Head of caudate nucleus (tissue), 42 donors: ENCODE measurements at regions not wholly inside any gene's neighbourhood (a gene's known extent, or its start where the extent isn't known, plus 50 kb on each side); places are given as distances from the start of the nearest gene placed in this dataset.

Experiments used
- DNase-seq, 42 donors: peaks; one replicate each; pipeline versions ENCODE4 v3.0.0 to v3.0.0-alpha.2; 2020 to 2021; ENCODE audit warnings: mixed read lengths in 7 of 42
- intact Hi-C: fragments of 100-400 bp; cut with DNase I; formaldehyde crosslinking; loops from one replicate; pipeline ENCODE4 v1.15.0; 2022

DNA sequence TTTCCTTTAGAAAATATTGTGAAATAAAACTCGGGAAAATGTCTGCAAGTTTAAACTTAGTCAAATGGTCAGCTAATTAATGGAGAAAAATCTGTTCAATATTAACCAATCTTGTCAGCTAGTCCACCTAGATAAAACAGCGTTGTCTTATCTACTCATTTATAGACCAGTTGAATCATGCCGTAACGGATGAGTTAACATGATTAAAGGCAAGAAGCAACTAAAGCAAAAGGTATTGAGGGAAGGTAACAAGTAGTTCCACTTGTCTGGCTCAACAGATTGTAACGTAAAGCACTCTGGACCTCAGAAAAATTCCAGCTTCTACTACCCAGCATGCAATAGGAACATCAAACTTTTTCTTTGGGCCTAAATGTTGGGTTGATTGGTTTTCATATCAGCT, 958.2 kb downstream of the DIAPH3 start:
- DNase-seq, result no peak
- intact Hi-C loops, result no loop called here

DNA sequence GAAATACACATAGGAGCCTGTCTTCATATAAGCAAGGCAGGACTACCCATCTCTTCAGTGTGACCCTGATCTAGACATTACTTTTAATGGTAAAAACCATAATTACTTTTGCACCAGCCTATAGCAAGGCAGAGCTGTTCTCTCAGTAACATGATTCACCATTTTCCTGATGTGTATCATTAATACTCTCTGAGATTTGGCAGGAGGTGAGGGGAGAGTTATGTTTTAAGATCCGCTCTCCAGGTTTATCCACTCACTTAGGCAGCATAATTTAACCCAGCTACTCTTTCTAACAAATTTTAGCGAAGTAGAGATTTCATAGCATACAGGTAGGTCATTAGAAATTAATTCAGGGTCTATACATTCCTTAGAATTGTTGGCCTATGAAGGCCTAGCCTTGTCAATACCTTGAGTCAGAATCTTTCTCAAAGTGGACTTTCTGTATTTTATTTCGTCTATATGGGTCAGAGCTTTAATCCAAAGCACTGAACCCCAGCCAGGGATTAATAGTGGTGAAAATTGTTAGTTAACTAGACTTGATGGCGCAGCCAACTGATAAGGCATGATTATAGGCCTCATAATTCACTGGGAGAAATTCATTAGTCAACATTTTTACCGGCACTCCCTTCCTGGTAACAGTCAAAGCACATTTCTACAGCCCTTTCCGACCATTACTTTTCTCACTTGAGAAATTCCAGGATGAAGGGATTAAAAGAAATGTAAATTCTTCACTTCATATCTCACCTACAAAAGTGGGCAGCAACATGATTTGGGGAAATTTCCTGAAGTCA, 955.1 kb downstream of the DIAPH3 start:
- DNase-seq, result no peak
- intact Hi-C loops, result no loop called here

DNA sequence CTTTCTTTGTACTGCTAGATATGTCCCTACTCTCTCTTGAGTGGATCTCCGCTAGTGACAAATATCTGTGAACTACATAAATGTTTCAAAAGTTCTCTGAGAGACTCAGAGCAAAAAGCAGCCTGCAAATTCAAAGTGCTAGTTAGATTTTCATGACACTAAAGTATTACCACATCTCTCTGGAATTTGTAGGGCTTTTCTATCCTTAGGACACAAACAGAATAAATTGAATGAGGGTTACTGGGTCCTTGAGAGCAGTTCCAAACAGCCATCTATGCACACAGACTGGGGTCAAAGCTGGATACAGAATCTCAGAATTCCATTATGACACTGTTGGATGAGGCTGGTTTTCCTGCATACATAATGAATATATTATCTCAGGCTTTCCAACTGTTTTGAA, 953.2 kb downstream of the DIAPH3 start:
- DNase-seq, result no peak
- intact Hi-C loops, result no loop called here

DNA sequence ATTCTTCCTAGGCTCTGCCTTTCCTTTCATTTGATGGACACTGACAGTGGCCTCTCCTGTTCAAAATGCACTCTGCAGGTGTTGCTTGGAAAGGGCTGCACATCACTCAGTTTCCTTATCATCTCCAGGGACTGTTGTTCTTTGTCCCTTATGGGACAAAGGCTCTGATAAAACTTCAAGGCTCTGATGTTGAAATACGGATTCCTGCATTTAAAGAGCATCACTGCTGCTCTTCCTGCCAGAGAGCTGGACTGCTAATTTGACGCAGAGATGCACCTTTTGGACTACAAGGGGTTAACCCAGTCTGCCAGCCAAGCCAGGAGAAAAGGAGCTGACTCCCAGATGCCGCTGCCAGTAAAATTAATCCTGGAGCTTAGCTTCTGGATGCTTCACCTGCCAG, 952.1 kb downstream of the DIAPH3 start:
- DNase-seq, result no peak
- intact Hi-C loops, result no loop called here

- DNase-seq, result no peak
- intact Hi-C loops, result no loop called here
These were observed 934.3 kb downstream of the DIAPH3 start for GRCh38 chr13:59229401-59229800.

DNA sequence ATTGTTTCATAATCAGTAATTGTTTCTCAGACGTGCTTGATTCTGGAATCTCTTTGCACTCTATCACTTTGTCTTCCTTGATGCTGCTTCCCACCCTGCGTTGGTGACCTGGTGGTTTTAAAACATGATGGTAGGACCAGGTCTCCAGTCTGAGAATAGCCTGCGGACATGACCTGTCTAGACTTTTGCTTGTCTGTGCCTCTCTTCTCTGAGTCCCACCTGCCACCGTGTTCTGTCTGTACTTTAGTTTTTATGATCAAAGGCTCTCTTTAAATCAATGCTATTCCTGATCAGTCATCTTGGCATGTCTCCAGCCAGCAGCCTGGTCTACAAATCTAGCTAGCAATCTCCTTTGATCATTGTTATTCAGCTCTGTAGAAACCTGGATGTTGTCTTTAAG, 933.9 kb downstream of the DIAPH3 start:
- DNase-seq, result no peak

GRCh38 chr13:59230484-59231264, 933.1 kb downstream of the DIAPH3 start:
- no peak for DNase-seq
- intact Hi-C loops, result no loop called here

More for the DNA sequence above, 933.9 kb downstream of the DIAPH3 start:
- intact Hi-C loops, result no loop called here

DNA sequence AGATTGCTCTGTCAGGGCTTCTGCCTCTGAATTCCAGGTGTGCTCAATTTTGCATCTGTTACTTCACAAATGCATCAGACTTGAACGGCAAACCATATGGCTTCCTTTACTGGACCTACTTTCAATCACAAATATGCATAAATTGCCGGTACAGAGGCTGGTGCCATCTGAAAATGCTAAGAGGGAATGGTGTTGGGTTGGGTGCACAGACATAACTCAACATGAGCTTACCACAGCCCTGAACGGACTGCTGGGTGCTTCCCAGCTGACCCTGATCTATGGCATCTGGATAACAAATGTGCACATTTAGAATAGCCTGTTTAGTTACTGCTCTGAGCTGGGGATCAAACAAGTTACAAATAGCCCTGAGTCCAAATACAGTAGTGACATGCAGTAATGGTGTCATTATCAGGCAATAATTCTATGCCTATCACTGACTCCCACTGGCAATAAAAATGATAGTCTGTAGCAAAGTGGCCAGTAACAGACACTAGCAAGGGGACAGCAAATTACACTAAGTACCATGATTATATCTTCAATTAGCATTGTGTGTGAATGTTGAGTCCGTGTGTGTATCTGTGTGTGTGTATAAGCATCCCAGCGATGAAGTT, 927.3 kb downstream of the DIAPH3 start:
- intact Hi-C loops, result no loop called here
- DNase-seq, result no peak

DNA sequence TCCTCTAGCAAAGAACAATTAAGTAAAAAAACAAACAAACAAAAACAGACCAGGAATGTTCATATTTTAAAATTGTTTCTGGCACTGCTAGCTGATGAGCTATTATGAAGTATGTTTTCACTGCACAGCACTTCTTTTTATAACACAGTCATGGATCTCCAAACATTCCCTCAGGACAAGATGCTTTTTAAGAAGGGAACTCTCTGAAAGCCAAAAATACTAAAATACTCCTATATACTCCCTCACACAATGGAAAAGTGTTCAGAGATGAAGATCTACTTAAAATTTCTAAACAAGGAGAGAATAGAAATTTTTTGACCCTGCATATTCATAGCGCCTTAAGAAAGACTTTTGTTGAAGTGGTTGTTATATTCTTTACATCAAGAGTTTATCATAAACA, 926.8 kb downstream of the DIAPH3 start:
- DNase-seq, result no peak
- intact Hi-C loops, result no loop called here

DNA sequence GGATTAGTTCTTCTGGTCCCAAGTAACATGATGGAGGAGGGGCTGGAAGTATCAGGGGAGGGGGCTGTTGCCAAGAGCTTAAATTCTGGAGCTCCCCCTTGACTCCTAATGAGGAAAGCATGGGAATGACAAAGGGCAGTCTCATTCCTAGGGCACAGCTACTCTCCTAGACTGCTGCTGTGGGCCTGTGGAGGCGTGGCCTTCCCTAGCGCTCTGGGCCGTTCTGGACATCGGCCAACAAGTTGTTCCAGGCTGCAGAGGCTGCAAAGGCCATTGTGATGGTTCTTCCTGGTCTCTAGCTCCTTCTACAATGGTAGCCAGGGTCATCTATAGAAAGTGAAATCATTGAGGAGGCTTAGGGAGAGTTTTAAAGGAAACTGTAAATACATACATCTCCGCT, 916.6 kb downstream of the DIAPH3 start:
- DNase-seq, result peak in 35 of 42 donors; percentile 1 to 76 (median 43)
- intact Hi-C loops, result no loop called here

GRCh38 chr13:59250336-59251189, 913.2 kb downstream of the DIAPH3 start:
- peak in 1 of 42 donors; percentile 8 for DNase-seq
- intact Hi-C loops, result no loop called here

DNA sequence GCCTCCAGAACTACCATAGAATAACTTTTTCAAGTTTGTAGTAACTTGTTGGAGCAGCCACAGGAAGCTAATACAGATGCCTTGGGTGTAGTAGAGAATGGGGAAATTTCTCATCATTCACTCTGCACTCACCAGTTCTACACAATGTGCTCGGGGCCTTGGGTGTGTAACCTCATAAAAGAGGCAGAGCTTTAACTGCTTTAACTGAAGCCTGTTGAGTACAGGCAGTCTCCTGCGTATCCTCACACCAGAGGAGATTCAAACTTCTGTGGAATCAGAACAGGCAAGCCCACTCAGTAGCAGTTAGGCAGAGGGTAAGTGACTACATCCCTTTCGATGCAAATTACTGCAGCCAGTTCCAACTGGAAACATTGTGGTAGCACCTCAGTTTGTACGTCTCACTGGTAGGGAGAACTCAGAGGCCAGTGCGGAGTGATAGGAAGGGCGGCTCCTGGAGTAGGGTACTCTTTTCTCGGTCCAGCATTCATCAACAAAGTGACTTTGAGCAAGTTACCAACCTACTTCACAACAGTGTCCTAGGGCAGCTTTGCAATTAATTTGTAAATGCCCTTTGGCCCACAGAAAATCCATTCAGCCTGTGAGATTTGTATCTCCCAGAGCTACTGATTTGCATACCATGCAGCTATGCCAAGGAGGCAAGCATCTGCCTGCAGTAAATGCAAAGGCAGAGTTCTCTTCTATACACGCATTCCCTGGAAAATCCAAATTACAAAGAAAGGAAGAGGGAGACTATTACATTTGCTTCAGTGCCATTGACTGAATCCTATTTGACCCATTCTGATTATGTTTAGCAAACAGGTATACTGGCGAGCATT, 904.3 kb downstream of the DIAPH3 start:
- intact Hi-C loops, result no loop called here
- no peak for DNase-seq

- peak in 5 of 42 donors; percentile 3 to 57 (median 15) for DNase-seq
- intact Hi-C loops, result no loop called here
These were observed 901.7 kb downstream of the DIAPH3 start for GRCh38 chr13:59261928-59262488.

DNA sequence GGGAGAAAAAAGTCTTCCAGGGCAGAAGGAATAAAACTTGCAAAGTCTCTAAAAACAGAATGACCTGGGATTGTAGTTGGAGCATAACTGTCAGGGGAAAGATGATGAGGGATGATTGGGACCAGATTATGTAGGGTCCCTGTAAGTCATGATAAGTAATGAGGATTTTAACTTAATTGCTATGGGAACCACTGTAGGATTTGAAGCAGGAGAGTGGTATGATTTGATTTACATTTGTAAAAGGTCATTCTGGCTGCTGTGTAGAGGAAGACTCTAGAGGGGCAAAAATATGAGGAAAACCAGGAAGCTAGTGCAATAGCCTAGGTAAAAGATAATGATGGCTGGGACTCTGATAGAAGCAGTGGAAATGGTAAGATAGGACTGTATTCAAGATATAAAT, 900.2 kb downstream of the DIAPH3 start:
- intact Hi-C loops, result no loop called here

DNA sequence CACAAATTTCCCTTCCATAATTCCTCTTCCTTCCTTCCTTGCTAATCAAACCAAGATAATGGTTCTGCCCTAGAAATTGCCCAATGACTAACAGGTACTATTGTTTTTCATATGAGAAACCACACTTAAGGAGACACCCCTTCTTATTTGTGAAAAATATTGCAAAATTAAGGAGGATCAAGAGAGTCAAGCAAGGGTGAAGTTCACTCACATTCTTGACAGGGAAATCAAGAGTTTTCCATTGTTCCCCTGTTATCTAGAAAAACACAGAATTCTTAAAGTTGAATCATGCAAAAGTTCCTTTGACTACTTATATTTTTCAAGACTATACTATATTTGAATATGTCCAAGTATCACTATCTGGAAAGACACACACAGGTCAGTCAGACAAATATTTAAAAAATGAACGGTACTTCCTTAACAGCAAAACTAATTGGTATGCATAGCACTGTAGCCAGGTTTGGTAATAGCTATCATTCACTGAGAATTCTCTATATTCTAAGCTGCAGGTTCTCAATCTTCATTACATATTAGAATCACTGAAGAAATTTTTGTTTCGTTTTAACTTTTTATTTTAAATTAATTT, 897.2 kb downstream of the DIAPH3 start:
- intact Hi-C loops, result no loop called here
- DNase-seq, result no peak

More for the DNA sequence above, 900.2 kb downstream of the DIAPH3 start:
- no peak for DNase-seq

GRCh38 chr13:59269476-59269875, 894.3 kb downstream of the DIAPH3 start:
- intact Hi-C loops, result no loop called here
- DNase-seq, result no peak

DNA sequence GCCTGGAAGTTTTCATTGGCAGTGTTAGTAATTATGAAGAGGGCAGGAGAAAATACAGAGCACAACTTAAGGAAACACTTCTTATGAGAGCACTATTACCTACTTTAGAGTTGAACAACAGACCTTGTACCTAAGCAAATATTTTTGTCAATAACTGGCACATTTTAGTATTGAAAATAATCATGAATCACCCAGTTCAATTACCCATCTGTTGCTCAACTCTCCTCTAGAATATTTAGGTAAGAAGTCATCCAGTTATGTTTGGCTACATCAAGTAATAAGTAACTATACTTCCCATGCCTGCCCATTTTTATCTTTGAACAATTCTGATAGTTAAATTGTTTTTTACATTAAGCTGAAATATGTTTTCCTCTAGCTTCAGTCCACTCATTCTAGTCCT, 893.4 kb downstream of the DIAPH3 start:
- DNase-seq, result no peak
- intact Hi-C loops, result no loop called here
